GM11168 (cell line): ENCODE measurements at regions not wholly inside any gene's neighbourhood (a gene's known extent, or its start where the extent isn't known, plus 50 kb on each side); places are given as distances from the start of the nearest gene placed in this dataset.

Experiments
- in situ Hi-C: fragments of 300-500 bp; cut with MboI; formaldehyde crosslinking; loops from one replicate; pipeline ENCODE4 v1.12.0; 2022; ENCODE audit warnings: low sequenced_read_pairs; ENCODE audit not compliant: unreplicated experiment

DNA sequence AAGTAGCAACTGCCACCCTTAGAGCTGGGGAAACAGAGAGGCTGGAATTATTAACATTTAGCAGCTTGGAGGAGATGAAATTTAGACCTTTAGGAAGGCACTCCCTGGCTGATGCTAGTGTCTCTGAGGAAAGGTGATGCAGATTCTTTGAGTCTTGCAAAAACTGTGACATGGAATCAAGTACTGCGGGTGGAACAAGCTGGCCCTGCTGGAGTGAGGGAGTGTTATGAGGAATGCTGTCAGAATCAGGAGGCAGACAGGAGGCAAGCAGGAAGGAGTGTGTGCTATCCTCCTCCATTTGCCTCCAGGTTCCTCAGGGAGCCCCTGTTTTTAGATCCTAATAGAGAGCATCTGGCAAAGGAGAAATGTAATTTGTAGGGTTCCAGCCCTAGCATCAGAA is 391.7 kb upstream of the PITX2 start:
- in situ Hi-C loops, result no loop called here

DNA sequence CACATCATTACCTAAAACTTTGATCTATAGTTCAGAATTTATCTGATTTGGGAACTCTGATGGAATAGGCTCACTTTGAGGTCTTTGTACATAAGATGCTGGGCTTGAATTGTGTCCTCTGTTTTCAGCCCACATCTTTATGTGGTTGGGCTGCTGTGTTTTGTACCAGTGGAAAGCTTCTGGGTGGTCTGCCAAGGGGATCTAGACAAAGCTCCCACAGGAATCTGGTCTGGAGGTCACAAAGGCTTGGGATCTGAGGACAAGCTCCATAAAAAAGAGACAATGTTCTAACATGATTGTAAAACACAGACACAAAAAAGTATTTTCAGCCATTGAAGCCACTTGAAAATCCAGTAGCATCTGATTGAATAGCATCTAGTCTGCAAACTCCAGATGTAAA is 393.5 kb upstream of the PITX2 start:
- in situ Hi-C loops, result no loop called here

GRCh38 chr4:111018216-111018615 is 395.3 kb upstream of the PITX2 start:
- in situ Hi-C loops, result no loop called here

DNA sequence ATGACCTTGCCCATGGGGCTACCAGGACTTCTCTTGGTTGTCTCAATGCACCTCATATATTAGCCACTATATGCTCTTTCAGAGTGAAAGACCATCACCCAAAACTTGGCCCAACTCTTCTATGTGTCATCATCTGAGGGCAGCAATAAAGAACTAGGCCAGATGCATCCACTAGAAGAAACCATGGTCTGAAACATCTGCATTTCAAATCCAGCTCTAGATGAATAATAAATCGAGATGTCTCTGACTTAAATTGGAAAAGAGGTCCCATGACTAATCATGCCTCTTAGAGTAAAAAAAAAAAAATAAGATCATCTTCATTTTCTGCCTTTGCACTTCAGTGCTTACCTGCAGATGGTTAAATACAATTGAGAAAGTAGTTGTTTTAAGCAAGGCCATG is 397.6 kb upstream of the PITX2 start:
- in situ Hi-C loops, result no loop called here

GRCh38 chr4:111020961-111021360 is 398.1 kb upstream of the PITX2 start:
- in situ Hi-C loops, result no loop called here

DNA sequence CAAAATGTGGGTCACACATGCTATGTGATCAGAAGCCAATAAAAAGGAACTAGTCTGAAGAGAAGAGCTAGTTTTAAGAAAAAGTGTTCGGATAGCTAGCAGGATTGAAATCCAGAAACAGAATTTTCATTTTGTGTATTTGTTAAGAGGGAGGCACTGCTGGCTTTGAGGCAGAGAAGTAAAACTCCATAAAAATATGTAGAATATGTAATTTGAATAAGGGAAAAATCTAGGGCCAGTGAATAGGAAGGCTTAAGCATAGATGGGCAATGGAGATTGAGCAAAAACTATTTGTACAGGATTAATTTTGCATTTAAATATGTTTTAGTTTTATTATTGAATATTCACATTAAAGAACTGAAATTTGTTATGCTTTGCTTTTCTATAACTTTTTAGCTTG is 399.9 kb upstream of the PITX2 start:
- in situ Hi-C loops, result no loop called here

DNA sequence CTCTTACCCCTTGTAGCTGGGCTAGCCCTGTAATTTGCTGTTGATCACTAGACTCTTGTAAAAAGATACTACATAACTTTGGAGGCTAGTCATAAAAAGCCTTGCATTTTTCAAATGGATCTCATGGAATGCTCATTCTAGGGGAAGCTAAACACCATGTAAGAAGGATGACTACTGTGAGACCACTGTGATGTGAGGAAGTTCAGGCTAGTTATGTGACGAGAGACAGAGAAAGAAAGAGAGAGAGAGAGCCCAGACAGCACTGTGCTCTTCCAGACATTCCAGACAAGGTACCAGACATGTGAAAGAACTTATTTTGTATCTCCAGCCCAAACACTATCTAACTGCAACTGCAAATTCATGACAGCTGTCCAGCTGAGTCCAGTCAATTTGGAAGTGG is 404.6 kb upstream of the PITX2 start:
- in situ Hi-C loops, result no loop called here

DNA sequence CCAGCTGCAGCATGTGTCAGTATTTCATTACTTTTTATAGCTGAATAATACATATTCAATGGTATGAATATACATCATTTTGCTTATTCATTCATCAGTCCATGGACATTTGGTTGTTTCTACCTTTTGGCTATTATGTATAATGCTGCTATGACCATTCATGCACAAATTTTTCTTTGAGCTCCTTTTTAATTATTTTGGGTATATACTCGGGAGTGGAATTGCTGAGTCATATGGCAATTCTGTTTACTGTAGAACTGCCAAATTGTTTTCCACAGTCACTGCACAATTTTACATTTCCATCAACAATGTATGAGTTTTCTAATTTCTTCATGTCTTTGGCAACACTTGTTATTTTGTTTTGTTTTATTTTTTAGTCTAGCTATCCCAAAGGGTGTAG is 405.9 kb upstream of the PITX2 start:
- in situ Hi-C loops, result no loop called here

DNA sequence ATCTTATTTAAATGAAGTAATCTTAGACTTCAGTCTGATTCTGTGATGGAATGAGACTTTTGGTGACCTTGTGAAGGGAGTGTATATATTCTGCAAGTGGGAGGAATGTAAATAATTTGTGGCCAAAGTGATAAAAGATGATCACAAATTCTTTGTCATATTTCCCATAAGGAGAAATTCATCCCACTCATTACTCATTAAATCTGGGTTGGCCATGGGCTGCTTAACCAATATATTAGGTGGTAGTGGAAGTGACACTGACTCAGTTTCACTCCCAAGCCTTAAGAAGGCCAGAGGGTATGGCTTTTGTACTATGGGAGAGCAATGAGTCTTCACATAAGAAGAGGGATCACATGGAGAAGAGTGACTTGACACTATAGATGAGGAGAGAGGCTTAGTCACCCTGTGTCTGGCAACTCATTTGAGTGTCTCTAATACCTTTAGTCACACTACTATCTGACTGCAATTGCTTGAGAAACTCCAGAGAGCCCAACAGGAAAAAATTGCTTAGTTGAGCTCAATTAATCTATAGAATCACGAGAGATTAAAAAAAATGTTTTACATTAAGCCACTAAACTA is 408.2 kb upstream of the PITX2 start:
- in situ Hi-C loops, result no loop called here

DNA sequence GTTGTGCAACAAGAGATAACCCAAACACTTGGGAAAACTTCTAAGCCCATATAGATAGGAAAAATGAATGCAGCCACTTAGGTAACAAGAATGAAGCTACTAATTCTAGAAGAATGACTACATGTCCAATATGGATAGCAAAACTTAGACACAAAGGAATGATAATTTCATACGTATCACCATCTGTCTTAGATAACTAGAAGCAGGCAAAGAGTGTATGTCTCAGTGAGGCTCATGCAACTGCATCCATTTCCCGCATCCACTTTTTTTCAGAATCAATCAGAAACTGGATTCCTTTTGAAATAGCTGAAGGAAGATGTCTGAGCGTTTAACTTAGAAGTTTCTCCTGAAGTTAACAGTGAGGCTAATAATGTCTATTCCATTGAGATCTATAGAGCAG is 408.7 kb upstream of the PITX2 start:
- in situ Hi-C loops, result no loop called here

- in situ Hi-C loops, result no loop called here
These were observed 414.9 kb upstream of the PITX2 start for GRCh38 chr4:111037591-111038360.

DNA sequence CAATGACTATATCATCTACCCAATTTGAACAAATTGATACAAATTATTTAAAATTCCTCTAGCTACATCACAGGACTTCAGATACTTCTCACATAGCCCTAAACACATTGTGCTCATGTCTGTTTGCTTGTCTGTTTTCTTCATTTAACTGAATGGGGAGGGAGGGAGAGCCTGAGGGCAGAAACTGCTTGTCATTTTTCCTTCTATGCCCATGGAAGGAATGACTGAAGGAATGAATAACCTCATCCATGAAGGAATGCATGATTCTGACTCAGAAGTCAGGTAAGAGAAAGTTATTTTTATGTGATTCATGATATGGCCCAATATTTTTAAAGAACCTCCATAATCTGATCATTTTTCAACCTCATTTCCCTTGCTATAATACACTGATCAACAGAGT is 418.0 kb upstream of the PITX2 start:
- in situ Hi-C loops, result no loop called here

GRCh38 chr4:111043286-111043685 is 420.4 kb upstream of the PITX2 start:
- in situ Hi-C loops, result no loop called here

GRCh38 chr4:111045992-111046391 is 423.1 kb upstream of the PITX2 start:
- in situ Hi-C loops, result no loop called here

- in situ Hi-C loops, result no loop called here
These were observed 423.9 kb upstream of the PITX2 start for GRCh38 chr4:111046811-111047210.

DNA sequence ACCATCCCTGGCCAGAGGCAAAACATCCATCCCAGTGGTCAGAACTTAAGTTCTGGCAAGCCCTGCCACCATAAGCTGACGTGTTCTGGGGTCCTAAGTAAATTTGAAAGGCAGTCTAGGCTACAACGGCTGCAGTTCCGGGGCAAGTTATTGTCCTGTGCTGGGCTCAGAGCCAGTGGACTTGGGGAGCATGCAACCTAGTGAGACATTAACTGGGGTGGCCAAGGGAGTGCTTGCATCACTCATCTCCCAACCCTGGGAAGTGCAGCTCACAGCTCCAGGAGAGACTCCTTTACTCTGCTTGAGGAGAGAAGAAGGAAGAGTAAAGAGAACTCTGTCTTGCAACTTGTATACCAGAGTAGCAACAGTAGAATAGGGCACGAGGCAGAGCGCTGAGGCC is 425.4 kb upstream of the PITX2 start:
- in situ Hi-C loops, result no loop called here

- in situ Hi-C loops, result no loop called here
These were observed 441.6 kb upstream of the PITX2 start for GRCh38 chr4:111064342-111064993.

DNA sequence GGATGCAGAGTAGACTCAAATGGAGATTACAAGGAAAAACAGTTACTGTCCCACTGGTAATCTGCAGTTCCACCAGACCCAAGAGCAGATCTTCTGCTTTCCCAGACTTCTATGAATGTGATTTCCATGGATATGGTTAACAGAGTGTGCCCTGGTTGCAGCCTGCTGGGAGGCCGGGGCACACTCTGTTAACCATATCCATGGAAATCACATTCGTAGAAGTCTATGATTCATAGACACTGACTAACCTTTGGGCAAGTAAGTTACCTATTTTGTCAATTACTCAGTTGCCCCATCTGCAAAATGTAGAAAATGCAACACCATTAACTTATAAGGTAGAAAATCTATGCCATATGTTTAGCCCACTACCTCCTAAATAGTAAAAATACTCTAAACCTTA is 443.1 kb upstream of the PITX2 start:
- in situ Hi-C loops, result no loop called here

DNA sequence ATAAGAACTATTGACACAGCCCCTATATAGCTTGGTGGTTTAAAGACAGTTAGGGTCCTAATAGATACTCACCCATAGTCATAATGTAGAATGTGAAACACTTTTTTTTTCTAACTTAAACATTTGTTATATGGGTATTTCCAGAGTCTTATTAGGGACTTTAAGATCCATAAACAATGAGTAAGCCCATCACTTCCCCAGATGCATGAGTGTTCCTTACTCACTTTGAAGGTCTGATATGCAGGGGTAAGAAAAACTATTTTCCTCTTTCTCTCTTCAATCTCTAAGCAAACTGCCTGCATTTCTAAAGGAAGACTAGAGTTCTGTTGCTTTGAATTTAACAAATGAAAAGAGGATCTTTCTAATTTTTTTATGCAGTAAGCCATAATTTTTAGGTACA is 443.6 kb upstream of the PITX2 start:
- in situ Hi-C loops, result no loop called here

- in situ Hi-C loops, result no loop called here
These were observed 444.0 kb upstream of the PITX2 start for GRCh38 chr4:111066887-111067286.

DNA sequence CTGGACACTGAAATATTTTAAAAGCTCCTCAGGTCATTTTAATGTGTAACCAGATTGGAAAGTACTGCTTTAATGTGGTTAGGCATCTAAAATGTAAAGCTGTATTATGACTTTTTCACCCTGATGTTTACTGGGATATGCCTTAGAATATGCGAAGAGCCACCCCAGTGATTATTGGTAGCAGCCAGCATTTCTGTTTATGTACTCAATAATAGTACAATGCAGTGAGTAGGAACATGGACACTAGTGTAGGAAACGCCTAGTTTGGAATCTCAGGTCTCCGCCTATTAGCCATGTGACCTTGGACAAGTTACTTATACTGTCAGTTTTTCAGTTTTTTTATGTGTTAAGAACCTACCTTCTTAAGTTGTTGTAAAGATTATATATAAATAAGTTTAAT is 446.0 kb upstream of the PITX2 start:
- in situ Hi-C loops, result no loop called here

DNA sequence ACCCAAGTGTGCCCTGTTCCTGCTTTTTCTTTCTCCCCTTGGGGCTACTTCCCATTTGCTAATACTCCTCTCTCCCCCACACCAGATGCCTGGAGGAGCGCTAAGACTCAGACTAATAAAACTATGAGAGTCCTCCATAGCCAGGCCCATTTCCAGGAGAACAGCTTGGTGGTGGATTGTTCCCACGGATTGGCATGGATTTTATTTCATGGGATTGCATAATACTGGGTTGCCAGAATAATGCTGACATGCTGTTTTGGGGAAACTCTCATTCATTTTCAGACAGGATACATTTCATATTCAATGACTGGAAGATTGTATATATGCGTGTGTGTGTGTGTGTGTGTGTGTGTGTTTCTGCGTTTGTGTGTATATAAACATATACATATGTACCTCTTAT is 447.5 kb upstream of the PITX2 start:
- in situ Hi-C loops, result no loop called here
